ENCODE measurements at regions not wholly inside any gene's neighbourhood (a gene's known extent, or its start where the extent isn't known, plus 50 kb on each side); places are given as distances from the start of the nearest gene placed in this dataset.
"Not testable (repeated sequence)": the region's sequence is repeated elsewhere in the genome, so short reads cannot be mapped to it uniquely, and the experiment has no call there.

DNA sequence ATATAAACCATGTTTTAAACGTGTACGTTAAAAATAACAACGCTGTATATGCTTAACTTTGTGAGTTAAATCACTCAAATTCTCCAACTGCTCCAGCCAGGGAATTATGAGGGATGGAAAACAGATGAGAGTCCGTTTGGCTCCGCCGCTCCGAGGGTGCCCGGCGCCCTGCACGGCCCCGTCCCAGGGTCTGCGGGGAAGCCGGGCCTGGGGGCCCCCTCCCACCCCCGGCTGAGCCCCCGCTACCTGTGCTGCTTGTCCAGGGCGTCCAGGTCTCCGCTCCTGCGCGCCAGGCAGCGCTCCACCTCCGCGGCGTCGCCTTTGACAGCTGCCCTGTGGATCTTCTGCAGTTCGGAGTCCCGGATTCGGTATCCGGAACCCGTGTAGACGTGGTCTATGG, 415.5 kb downstream of the FOXD4L4 start:
- DNase-seq (ENCODE audit: low read depth in 1 of 2, low spot score in 1 of 2) = not testable (repeated sequence)

DNA sequence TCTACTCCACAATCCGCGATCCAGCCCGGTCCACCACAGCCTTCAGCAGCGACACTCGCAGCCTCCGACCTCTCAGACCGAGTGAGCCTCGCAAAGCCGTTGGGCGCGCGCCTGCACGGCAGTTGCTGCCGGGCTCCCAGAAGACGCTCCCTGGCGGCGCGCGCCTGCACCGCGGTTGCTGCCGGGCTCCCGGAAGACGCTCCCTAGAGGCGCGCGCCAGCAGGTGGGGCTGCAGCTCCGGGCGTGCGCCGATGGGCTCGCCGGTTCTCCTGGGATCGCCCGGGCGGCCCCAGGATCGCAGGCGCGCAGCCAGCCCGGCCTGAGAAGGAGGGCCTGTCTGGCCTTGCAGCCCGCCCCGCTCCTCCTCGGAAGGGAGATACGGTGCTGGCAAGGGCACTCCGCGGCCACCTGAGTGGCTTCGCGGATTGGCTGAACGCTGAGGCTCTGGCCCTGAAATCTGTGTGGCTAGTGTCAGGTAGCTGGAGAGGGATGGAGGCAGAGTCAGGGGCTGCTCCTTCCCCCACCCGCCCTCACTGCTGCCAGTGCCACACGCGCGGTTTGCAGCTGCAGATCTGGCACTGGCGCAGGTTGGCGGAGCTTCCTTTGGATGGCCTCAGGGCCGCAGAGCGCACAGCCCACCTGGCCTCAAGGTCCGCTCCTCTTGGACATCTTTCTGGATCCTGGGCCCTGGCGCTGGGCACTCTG, 416.2 kb downstream of the FOXD4L4 start:
- DNase-seq (ENCODE audit: low read depth in 1 of 2, low spot score in 1 of 2) = peak in 1 of 2 donors; percentile 36

DNA sequence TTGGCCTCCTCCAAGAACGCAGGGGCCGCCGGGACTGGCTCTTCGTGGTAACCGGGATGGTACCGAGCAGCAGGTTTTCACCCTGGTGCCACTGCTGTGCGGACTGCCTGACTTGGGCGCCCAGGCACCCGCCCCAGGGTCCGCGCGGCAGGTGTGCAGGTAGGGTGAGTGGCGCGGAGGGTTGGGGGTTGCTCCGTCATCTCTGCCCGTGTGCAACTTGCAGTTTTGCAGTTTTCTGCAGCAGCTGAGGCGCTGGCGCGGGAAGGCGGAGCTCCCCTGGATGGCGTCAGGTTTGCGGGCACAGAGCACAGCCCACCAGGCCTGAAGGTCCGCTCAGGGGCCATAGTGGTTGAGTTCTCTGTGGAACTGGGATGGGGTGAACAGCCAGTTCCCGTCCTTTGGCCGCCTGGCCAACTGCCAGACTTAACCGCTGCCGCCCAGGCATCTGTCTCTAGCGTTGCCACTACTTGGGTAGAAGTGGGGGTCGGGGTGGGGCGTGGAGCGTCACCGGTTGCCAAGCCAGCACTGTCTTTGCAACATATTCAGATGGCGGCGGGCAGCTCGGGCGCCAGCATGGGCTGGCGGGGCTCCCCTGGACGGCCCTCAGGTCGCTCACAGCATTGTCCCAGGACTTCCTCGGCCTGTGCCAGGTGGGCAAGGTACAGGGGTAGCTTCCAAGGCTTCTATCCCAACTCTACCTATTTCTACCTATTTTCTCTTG, 417.2 kb downstream of the FOXD4L4 start:
- DNase-seq (ENCODE audit: low read depth in 1 of 2, low spot score in 1 of 2) = not testable (repeated sequence)

DNA sequence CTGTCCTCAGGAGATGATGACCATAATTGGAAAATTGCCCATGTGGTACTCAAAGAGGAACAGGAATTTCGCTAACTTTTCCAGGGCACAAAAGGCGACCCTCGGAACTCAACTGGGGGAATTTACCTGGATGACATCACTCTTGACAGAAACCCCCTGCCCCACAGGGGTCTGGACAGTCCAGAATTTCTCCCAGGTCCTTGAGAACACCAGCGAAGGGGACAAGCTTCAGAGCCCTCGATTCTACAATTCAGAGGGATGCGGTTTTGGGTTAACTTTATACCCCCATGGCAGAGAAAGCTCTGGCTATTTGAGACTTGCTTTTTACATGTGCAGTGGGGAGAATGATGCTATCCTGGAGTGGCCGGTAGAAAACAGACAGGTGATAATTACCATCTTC, 445.4 kb downstream of the FOXD4L4 start:
- not testable (repeated sequence) for DNase-seq (ENCODE audit: low read depth in 1 of 2, low spot score in 1 of 2)

DNA sequence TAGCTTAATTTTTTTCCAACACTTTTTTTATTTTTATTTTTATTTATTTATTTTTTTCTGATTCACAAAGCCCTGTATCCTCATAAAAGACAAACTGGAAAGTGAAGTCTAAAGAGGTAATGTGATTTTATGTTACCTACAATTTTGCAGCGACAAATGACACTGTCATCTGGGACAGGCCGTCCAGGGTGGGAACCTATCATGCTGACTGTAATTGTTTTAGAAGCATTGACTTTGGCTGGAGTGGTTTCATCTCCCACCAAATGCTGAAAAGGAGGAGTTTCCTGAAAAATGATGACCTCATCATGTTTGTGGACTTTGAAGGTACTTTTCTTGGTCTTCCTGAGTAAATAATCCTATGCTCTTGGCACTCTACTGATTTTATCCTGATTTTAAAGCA, 446.7 kb downstream of the FOXD4L4 start:
- DNase-seq (ENCODE audit: low read depth in 1 of 2, low spot score in 1 of 2) = not testable (repeated sequence)

DNA sequence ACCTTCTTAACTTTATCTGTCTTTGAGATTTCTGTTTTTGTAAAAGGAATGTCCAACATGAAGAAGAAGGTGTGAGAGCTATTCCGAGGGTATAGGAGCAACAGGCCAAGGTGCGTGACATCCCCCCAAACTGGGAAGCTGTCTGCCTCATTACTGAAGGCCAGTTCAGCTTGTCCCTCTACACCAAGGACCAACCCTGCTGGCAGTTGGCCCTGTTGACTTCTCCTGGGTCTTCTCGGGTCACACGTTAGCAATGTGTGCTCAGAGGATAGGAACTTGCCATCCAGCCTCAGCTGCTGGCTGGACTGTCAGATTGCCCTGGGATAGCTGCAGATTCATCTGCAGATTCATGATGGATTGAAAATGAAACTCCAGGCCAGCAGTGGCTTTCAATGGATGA, 460.3 kb downstream of the FOXD4L4 start:
- not testable (repeated sequence) for DNase-seq (ENCODE audit: low read depth in 1 of 2, low spot score in 1 of 2)

DNA sequence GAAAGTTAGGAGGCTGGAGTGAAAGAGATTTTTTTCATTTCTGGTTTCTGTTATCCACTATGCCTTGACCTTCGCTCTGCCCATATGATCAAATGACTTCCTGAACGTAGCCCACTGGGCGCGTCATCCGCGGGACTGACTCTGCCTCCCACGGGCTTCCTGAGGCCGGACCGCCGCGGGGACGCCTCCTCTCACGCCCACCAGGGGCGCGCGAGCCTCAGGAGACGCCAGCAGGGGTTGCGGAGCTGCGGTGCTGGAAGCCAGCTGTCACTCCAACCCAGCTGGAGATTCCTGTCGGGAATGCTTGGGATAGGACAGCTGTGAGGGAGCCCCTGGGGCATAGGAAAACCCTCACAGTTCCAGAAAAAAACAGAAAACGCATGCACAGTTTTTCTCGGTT, 461.5 kb downstream of the FOXD4L4 start:
- DNase-seq (ENCODE audit: low read depth in 1 of 2, low spot score in 1 of 2) = not testable (repeated sequence)

DNA sequence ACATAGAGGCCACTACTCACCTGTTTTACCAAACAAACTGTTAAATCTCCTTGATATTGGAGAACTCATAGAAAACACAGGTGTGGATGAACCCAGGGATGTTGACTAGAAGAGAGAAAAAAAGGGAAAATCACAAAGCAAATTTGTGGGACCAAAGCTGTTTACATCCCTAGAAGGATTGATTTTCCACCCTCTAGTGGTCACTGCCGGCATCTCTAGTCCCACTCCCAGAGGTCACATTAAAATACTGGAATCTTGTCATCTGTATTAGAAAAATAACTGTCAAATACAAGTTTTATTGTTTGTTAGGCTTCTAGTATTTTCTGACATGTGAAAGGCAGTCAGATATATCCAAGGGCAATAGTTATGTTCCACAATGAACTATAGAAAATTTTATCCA, 469.7 kb downstream of the FOXD4L4 start:
- DNase-seq (ENCODE audit: low read depth in 1 of 2, low spot score in 1 of 2) = not testable (repeated sequence)

DNA sequence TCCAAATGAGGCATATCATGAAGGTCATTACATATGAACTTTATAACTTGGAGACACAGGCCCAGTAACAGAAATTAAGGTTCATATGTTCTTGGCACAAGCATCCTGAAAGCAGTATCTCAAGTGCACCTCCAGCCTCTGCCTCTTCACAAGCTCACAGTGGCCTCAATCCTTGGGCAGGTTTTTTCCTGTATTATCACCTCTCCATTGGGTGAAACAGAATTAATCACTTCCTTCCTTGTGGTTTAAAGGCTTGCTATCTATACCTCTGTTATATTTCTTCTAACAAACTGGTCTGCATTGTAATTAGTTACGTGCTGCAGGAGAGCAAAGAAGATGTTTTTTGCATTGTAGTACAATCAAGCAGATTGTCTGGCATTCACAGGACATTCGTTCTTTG, 471.0 kb downstream of the FOXD4L4 start:
- not testable (repeated sequence) for DNase-seq (ENCODE audit: low read depth in 1 of 2, low spot score in 1 of 2)

DNA sequence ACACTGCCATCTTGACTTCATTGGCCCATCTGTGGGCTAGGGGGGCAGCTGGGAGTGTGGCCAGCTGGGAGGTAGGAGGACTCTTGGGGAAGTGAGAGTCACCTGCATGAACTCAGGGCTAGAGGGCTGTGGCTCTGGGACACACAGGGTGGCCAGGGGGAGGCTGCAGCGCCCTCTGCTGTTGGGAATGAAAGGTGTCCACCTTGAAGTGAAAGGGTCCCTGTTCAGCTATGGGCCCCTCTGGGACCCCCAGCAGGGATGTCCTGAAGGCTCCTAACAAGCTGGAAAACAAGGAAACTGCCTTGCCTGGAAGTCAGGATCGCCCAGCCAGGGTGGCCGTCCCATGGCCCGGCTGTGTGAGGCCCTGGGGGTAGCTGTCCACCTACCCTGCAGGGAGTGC, 507.8 kb downstream of the FOXD4L4 start:
- not testable (repeated sequence) for DNase-seq (ENCODE audit: low read depth in 1 of 2, low spot score in 1 of 2)

DNA sequence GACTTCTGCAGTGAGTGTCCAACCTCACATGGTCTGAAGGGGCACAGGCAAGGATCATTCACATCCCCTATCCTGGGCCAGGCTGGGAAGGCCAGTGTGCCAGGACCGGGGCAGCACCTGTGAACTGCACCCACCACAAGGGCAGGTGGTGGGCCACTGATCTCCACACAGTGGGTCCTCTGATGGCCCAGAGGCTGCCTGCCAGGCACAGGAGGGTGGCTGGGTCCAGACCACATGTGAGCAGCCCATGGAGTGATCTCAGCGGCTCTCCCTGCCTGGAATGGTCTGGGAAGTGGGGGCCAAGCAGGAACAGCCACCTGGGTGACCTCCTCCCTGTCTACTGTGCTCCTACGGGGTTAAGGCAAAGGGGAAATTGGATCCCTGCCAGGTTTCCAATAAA, 508.5 kb downstream of the FOXD4L4 start:
- not testable (repeated sequence) for DNase-seq (ENCODE audit: low read depth in 1 of 2, low spot score in 1 of 2)

DNA sequence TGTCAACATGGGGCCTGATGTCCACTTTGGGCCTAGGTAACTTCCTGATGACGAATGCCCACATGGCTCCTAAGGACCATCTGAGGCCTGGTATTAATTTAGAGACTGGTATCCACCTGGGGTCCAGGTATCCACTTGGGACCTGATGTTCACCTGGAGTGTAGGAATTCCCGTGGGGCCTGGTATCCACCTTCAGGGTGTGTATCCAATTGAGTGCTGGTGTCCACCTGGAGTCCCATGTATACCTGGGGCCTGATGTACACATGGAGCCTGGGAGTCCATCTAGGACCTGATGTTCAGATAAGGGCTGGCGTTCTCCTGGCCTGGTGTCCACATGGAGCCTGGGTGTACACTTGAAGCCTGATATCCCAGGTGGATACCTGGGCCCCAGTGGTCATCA, 520.6 kb downstream of the FOXD4L4 start:
- DNase-seq (ENCODE audit: low read depth in 1 of 2, low spot score in 1 of 2) = not testable (repeated sequence)

DNA sequence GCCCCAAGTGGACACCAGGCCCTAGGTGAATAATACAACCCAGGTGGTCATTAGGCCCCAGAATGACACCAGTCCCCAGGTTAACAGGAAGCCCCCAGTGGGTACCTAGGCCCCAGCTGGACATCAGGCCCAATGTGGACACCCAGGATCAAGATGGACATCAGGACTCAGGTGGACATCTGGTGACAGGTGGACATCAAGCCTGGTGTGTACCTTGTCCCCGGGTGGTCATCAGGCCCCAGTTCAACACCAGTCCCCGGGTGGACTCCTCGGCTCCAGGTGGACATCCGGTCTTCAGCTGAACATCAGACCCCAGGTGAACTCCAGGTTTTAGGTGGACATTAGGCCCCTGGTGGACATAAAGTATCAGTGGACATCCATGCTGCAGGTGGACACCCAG, 524.6 kb downstream of the FOXD4L4 start:
- not testable (repeated sequence) for DNase-seq (ENCODE audit: low read depth in 1 of 2, low spot score in 1 of 2)

DNA sequence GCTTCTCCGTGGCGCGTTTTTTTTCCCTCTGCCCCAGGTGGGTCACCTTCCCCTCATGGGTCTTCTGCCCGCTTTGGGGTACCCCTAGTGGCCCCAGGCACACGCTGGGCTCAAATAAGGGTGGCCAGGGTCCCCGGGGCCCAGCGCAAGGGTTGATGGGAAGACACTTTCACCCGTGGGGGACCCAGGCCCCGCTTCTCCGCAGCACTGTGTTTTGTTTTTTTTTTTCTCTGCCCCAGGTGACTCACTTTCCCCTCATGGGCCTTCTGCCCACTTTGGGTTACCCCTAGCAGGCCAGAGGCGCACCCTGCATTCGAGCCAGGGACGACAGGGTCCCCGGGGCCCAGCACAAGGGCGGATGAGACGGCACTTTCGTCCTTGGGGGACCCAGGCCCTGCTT, 526.7 kb downstream of the FOXD4L4 start:
- not testable (repeated sequence) for DNase-seq (ENCODE audit: low read depth in 1 of 2, low spot score in 1 of 2)

DNA sequence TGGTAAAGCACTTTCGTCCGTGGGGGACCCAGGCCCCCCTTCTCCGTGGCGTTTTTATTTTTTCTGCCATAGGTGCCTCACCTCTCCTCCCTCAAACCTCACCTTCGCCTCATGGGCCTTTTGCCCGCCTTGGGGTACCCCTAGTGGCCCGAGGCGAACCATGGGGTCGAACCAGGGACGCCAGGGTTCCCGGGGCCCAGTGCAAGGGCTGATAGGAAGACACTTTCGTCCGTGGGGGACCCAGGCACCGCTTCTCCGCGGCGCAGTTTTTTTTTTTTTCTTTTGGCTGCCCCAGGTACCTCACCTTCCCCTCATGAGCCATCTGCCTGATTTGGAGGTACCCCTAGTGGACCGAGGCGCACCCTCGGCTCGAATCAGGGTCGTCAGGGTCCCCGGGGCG, 527.8 kb downstream of the FOXD4L4 start:
- not testable (repeated sequence) for DNase-seq (ENCODE audit: low read depth in 1 of 2, low spot score in 1 of 2)

DNA sequence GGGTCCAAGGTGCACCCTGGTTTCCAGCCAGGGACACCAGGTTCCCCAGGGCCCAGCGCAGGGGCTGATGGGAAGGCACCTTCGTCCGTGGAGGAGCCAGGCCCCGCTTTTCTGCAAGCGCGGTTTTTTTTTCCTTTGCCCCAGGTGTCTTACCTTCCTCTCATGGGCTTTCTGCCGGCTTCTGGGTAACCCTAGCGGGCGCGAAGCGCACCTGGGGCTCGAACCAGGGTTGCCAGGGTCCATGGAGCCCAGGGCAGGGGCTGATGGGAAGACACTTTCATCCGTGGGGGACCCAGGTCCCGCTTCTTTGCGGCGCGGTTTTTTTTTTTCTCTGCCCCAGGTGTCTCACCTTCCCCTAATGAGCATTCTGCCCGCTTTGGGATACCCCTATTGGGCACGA, 529.3 kb downstream of the FOXD4L4 start:
- not testable (repeated sequence) for DNase-seq (ENCODE audit: low read depth in 1 of 2, low spot score in 1 of 2)

DNA sequence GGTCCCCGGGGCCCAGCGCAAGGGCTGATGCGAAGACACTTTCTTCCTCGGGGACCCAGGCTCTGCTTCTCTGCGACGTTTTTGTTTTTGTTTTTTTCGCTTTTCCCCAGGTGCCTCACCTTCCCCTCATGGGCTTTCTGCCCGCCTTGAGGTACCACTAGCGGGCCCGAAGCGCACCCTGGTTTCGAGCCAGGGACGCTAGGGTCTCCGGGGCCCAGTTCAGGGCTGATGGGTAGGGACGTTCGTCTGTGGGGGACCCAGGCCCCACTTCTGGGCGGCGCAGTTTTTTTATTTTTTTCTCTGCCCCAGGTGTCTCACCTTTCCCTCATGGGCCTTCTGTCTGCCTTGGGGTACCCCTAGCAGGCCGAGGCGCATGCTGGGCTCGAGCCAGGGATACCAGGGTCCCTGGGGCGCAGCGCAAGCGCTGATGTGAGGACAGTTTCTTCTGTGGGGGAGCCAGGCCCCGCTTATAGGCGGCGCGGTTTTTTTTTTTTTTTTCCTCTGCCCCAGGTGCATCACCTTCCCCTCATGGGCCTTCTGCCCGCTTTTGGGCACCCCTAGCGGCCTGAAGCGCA, 530.0 kb downstream of the FOXD4L4 start:
- not testable (repeated sequence) for DNase-seq (ENCODE audit: low read depth in 1 of 2, low spot score in 1 of 2)

DNA sequence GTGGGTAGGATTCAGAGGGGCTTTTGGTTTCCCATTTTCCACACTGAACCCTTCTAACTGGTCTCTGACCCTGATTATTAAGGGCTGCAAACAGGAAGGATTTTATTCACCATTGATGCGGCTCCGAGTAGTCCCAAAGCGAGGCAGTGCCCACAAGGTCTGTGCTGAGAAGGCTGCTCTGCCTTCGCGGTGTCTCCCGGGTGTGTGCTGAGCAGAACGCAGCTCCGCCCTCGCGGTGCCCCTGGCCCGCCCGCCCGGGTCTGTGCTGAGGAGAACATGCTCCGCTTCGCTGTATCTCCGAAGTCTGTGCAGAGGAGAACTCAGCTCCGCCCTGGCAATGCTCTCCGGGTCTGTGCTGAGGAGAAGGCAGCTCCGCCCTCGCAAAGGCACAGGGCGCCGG, 530.7 kb downstream of the FOXD4L4 start:
- DNase-seq (ENCODE audit: low read depth in 1 of 2, low spot score in 1 of 2) = not testable (repeated sequence)

DNA sequence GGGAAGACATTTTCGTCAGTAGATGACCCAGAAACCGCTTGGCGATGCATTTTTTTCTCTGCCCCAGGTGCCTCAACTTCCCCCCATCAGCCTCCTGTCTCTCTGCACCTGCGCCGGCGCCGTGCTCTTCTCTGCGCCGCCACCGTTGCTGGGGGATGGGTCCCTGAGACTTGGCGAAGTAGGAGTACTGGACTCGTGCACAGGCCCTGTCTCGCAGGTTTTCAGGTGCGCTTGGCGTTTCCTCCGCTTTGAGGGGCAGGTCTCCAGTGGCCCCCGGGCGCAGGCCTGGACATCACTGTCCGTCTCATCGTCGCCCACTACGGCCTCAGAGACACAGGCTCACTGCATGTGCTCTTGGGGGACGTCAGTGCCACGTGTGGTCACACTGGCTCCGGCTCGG, 532.1 kb downstream of the FOXD4L4 start:
- not testable (repeated sequence) for DNase-seq (ENCODE audit: low read depth in 1 of 2, low spot score in 1 of 2)

DNA sequence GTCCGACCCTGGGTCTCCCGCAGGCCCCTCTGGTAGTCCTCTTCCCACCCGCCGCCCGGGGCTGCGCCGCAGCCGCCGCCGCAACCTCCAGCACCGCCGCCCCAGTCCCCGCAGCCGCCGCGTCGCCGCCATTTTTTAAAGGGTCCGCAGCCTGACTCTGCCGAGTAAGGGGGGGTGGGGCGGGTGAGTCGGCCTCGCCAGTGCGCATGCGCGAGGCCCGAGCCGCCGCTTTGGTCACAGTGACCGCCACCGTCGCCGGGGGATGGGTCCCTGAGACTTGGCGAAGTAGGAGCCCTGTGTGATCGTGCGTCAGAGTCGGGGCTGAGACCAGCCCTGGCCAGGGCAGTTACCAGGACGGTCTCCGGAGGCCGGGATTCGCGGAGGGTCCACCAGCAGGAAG, 532.8 kb downstream of the FOXD4L4 start:
- DNase-seq (ENCODE audit: low read depth in 1 of 2, low spot score in 1 of 2) = peak; percentile 5 to 57

DNA sequence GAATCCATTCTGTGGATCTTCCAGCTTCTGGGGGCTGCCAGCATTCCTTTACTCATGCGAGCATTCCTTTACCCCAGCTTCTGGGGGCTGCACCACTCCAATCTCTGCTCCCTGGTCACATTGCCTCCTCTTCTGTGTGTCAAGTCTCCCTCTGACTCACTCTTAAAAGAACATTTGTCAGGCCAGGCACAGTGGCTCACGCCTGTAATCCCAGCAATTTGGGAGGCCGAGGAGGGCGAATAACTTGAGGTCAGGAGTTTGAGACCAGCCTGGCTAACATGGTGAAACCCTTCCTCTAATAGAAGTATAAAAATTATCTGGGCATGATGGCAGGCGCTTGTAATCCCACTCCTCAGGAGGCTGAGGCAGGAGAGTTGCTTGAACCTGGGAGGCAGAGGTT, 541.9 kb downstream of the FOXD4L4 start:
- not testable (repeated sequence) for DNase-seq (ENCODE audit: low read depth in 1 of 2, low spot score in 1 of 2)
